WTC11 (cell line): ENCODE measurements at regions not wholly inside any gene's neighbourhood (a gene's known extent, or its start where the extent isn't known, plus 50 kb on each side); places are given as distances from the start of the nearest gene placed in this dataset.
"Not testable (repeated sequence)": the region's sequence is repeated elsewhere in the genome, so short reads cannot be mapped to it uniquely, and the experiment has no call there.

Experiments used
- ATAC-seq: fragments of 200-7000 bp; cut with Tn5 transposase; 2 replicates; pipeline ENCODE4 v1.10.0; 2021; ENCODE audit warnings: mild to moderate bottlenecking, moderate library complexity
- CTCF ChIA-PET: fragments of 300-600 bp; sonication (Branson Sonifier 250); formaldehyde crosslinking; loops from one replicate; lab custom pipeline; 2021; ENCODE audit warnings: antibody characterized with exemption; lab: Charles Lee
- POLR2A ChIA-PET: fragments of 350-600 bp; sonication (Branson Sonifier 250); formaldehyde crosslinking; loops from one replicate; lab custom pipeline; 2021; ENCODE audit warnings: antibody characterized with exemption; lab: Charles Lee
- DNase-seq: peaks from one replicate; pipeline ENCODE4 v3.0.0; 2021; ENCODE audit warnings: low spot score
- H3K27ac Mint-ChIP-seq: 2 replicates; pipeline ENCODE4 v1.8.0; 2021; ENCODE audit warnings: mixed read lengths
- H3K27me3 Mint-ChIP-seq: 2 replicates; pipeline ENCODE4 v1.8.0; 2021; ENCODE audit warnings: low read depth, mild to moderate bottlenecking, moderate library complexity, mixed read lengths
- H3K36me3 Mint-ChIP-seq: 2 replicates; pipeline ENCODE4 v1.8.0; 2021; ENCODE audit warnings: mixed read lengths
- H3K4me1 Mint-ChIP-seq: 2 replicates; pipeline ENCODE4 v1.8.0; 2022; ENCODE audit warnings: mixed read lengths
- H3K4me3 Mint-ChIP-seq: 2 replicates; pipeline ENCODE4 v1.8.0; 2021; ENCODE audit warnings: mild to moderate bottlenecking, moderate library complexity, mixed read lengths
- H3K9me3 Mint-ChIP-seq: 2 replicates; pipeline ENCODE4 v1.8.0; 2021; ENCODE audit warnings: mixed read lengths
- ATF1 ChIP-seq: sonication (generic); formaldehyde crosslinking; IDR thresholded peaks from 2 replicates; pipeline ENCODE4 v1.8.1; 2023; ENCODE audit warnings: mild to moderate bottlenecking, moderate library complexity, missing genetic modification reagents
- ATF6 ChIP-seq: sonication (generic); formaldehyde crosslinking; IDR thresholded peaks from 2 replicates; pipeline ENCODE4 v1.8.1; 2023; ENCODE audit warnings: mild to moderate bottlenecking, missing genetic modification reagents
- GABPB1 ChIP-seq: sonication (generic); formaldehyde crosslinking; IDR thresholded peaks from 2 replicates; pipeline ENCODE4 v1.8.1; 2023; ENCODE audit warnings: mild to moderate bottlenecking, missing genetic modification reagents
- JUN ChIP-seq: sonication (generic); formaldehyde crosslinking; IDR thresholded peaks from 2 replicates; pipeline ENCODE4 v1.8.0; 2023; ENCODE audit warnings: mild to moderate bottlenecking, missing genetic modification reagents
- KAT7 ChIP-seq: sonication (generic); formaldehyde crosslinking; IDR thresholded peaks from 2 replicates; pipeline ENCODE4 v1.8.1; 2023; ENCODE audit warnings: missing genetic modification reagents, mild to moderate bottlenecking, borderline replicate concordance
- OVOL2 ChIP-seq: fragments of 250-450 bp; sonication (Bioruptor Pico); IDR thresholded peaks from 2 replicates; pipeline ENCODE4 v1.9.0; 2021; ENCODE audit warnings: mild to moderate bottlenecking, borderline replicate concordance
- SMAD3 ChIP-seq: sonication (generic); formaldehyde crosslinking; IDR thresholded peaks from 2 replicates; pipeline ENCODE4 v1.8.0; 2022; ENCODE audit warnings: missing genetic modification reagents, mild to moderate bottlenecking, borderline replicate concordance
- SOX15 ChIP-seq: fragments of 250-450 bp; sonication (Bioruptor Pico); IDR thresholded peaks from 2 replicates; pipeline ENCODE4 v1.9.0; 2021; ENCODE audit warnings: mild to moderate bottlenecking
- TEAD4 ChIP-seq: sonication (generic); formaldehyde crosslinking; IDR thresholded peaks from 2 replicates; pipeline ENCODE4 v1.8.0; 2022; ENCODE audit warnings: mild to moderate bottlenecking, missing genetic modification reagents
- ZBTB43 ChIP-seq: sonication (generic); formaldehyde crosslinking; IDR thresholded peaks from 2 replicates; pipeline ENCODE4 v1.8.1; 2023; ENCODE audit warnings: mild to moderate bottlenecking, missing genetic modification reagents
- ZNF121 ChIP-seq: sonication (generic); formaldehyde crosslinking; IDR thresholded peaks from 2 replicates; pipeline ENCODE4 v1.8.0; 2023; ENCODE audit warnings: missing genetic modification reagents
- ZNF396 ChIP-seq: fragments of 250-450 bp; sonication (Bioruptor Pico); IDR thresholded peaks from 2 replicates; pipeline ENCODE4 v1.8.0; 2021; ENCODE audit warnings: mild to moderate bottlenecking, moderate library complexity, borderline replicate concordance
- TF ChIP-seq, protein P1 (sequence below): sonication (generic); formaldehyde crosslinking; IDR thresholded peaks from 2 replicates; pipeline ENCODE4 v1.8.0; 2023; ENCODE audit warnings: mild to moderate bottlenecking, missing genetic modification reagents
- TF ChIP-seq, protein P2 (sequence below): fragments of 250-450 bp; sonication (Bioruptor Pico); IDR thresholded peaks from 2 replicates; pipeline ENCODE4 v1.9.0; 2021; ENCODE audit warnings: moderate library complexity, mild to moderate bottlenecking, inconsistent platforms, borderline replicate concordance
- TF ChIP-seq, protein P3 (sequence below): sonication (generic); formaldehyde crosslinking; IDR thresholded peaks from 2 replicates; pipeline ENCODE4 v1.8.0; 2022; ENCODE audit warnings: mild to moderate bottlenecking, missing genetic modification reagents
- TF ChIP-seq, protein P4 (sequence below): sonication (generic); formaldehyde crosslinking; IDR thresholded peaks from 2 replicates; pipeline ENCODE4 v1.8.1; 2023; ENCODE audit warnings: mild to moderate bottlenecking, missing genetic modification reagents, moderate library complexity

DNA sequence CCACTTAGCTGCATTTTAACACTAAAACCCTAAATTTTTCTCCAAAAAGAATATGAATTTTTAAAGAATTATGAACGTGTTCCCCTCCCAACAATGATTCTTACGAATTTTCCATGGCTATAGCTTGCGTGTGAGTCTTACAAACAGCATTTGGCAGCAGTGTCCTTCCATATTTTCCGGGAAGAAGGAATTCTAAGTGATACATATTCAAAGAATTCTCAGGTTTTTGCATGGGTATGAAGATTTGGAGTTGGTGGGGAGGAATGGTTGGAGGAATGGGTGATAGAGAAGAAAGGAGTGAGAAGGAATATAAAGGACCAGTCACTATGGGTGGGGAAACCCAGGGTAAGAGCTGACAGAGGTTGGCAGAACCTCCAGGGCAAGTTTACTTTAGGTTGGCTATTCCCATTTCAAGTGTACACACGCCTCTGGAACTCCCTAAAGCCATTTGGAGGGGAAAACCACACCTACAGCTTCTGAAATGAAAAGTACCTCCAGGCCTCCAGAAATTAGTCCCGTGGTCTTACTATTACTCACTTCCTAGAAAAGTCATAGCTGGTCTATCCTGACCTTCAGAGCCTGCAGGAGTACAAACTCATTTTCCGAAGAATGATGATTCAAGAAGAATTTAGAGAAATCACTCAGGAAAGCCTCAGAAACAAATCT lies 420.8 kb upstream of the DIPK2B start (continued):
- TF ChIP-seq, protein P1, sequence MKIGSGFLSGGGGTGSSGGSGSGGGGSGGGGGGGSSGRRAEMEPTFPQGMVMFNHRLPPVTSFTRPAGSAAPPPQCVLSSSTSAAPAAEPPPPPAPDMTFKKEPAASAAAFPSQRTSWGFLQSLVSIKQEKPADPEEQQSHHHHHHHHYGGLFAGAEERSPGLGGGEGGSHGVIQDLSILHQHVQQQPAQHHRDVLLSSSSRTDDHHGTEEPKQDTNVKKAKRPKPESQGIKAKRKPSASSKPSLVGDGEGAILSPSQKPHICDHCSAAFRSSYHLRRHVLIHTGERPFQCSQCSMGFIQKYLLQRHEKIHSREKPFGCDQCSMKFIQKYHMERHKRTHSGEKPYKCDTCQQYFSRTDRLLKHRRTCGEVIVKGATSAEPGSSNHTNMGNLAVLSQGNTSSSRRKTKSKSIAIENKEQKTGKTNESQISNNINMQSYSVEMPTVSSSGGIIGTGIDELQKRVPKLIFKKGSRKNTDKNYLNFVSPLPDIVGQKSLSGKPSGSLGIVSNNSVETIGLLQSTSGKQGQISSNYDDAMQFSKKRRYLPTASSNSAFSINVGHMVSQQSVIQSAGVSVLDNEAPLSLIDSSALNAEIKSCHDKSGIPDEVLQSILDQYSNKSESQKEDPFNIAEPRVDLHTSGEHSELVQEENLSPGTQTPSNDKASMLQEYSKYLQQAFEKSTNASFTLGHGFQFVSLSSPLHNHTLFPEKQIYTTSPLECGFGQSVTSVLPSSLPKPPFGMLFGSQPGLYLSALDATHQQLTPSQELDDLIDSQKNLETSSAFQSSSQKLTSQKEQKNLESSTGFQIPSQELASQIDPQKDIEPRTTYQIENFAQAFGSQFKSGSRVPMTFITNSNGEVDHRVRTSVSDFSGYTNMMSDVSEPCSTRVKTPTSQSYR (CRISPR knock-in tag), result no peak
- TF ChIP-seq KAT7 (CRISPR knock-in tag), result no peak
- no peak for TF ChIP-seq ZNF121 (CRISPR knock-in tag)
- no peak for TF ChIP-seq OVOL2 (CRISPR knock-in tag)
- no peak for TF ChIP-seq TEAD4 (CRISPR knock-in tag)
- no peak for TF ChIP-seq ZNF396 (CRISPR knock-in tag)
- TF ChIP-seq, protein P2, sequence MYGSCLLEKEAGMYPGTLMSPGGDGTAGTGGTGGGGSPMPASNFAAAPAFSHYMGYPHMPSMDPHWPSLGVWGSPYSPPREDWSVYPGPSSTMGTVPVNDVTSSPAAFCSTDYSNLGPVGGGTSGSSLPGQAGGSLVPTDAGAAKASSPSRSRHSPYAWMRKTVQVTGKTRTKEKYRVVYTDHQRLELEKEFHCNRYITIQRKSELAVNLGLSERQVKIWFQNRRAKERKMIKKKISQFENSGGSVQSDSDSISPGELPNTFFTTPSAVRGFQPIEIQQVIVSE (CRISPR knock-in tag), result no peak
- TF ChIP-seq SOX15 (CRISPR knock-in tag), result no peak
- no peak for TF ChIP-seq JUN (CRISPR knock-in tag)
- TF ChIP-seq, protein P3, sequence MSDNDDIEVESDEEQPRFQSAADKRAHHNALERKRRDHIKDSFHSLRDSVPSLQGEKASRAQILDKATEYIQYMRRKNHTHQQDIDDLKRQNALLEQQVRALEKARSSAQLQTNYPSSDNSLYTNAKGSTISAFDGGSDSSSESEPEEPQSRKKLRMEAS (CRISPR knock-in tag), result no peak
- TF ChIP-seq ATF1 (CRISPR knock-in tag), result no peak
- TF ChIP-seq ATF6 (CRISPR knock-in tag), result no peak
- no peak for TF ChIP-seq SMAD3 (CRISPR knock-in tag)

DNA sequence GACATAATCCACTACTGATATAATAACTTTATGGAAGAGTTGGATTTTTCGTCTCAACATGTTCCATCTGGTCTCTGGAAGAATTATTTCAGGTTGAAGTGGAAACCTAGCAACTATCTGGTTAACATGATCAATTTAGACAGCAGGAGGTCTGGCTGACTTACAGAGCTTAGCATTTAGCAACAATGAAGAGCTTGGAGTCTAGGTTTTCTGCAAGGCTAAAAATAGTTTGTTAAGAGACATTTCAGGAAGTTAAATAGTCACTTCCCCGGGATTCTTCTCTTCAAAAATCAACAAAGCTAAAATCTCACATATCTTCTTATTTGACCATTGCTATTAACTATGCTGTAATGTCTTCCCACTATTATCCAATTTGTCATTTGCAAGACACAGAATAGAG lies 418.6 kb upstream of the DIPK2B start:
- Mint-ChIP-seq H3K4me1 (peaks cover 25% of the 10 kb centered on the region), H3K27me3 (no peaks in the 10 kb centered on the region), H3K4me3 (no peak overlapping the region), H3K27ac (no peak overlapping the region), H3K36me3 (peaks cover 2% of the 10 kb centered on the region; the same call in 1 of the 2 replicates), H3K9me3 (peaks cover 19% of the 10 kb centered on the region)
- DNase-seq (no peak), ATAC-seq (no peak)
- ChIA-PET CTCF (interaction anchor here (0.5 to 1.3 kb wide), 2 partner anchors 13 to 79 kb away, joined by 3 to 5 read pairs; no protein-coding TSS in a partner anchor), POLR2A (no interaction called here)
- TF ChIP-seq ZBTB43 (CRISPR knock-in tag), result no peak
- no peak for TF ChIP-seq ZNF396 (CRISPR knock-in tag)
- TF ChIP-seq GABPB1 (CRISPR knock-in tag), result no peak
- TF ChIP-seq, protein P4, sequence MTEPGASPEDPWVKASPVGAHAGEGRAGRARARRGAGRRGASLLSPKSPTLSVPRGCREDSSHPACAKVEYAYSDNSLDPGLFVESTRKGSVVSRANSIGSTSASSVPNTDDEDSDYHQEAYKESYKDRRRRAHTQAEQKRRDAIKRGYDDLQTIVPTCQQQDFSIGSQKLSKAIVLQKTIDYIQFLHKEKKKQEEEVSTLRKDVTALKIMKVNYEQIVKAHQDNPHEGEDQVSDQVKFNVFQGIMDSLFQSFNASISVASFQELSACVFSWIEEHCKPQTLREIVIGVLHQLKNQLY (CRISPR knock-in tag), result no peak

- H3K4me3 Mint-ChIP-seq, H3K36me3 Mint-ChIP-seq, H3K4me1 Mint-ChIP-seq, CTCF ChIA-PET, POLR2A ChIA-PET, ATAC-seq, H3K27me3 Mint-ChIP-seq, H3K27ac Mint-ChIP-seq, DNase-seq: not testable (repeated sequence)
- H3K9me3 Mint-ChIP-seq, result peaks cover 41% of the 10 kb centered on the region
Observed at GRCh38 chrX:45615591-45615990, 414.9 kb upstream of the DIPK2B start.
